BE2C (cell line): ENCODE measurements at regions not wholly inside any gene's neighbourhood (a gene's known extent, or its start where the extent isn't known, plus 50 kb on each side); places are given as distances from the start of the nearest gene placed in this dataset.

ENCODE experiments used
- DNase-seq: peaks from one replicate; pipeline ENCODE4 v3.0.0-alpha.2; 2020
- H3K27me3 ChIP-seq: fragments of 250-450 bp; sonication (Bioruptor Pico); 2 replicates; pipeline ENCODE4 v1.5.1; 2020; ENCODE audit warnings: mild to moderate bottlenecking
- H3K36me3 ChIP-seq: fragments of 250-450 bp; sonication (Bioruptor Pico); 2 replicates; pipeline ENCODE4 v1.5.1; 2020; ENCODE audit warnings: mild to moderate bottlenecking
- H3K4me1 ChIP-seq: fragments of 250-450 bp; sonication (Bioruptor Pico); 2 replicates; pipeline ENCODE4 v1.5.1; 2020
- H3K4me3 ChIP-seq: 2 replicates; pipeline ENCODE4 v1.5.1; 2011; ENCODE audit warnings: low read depth, low read length
- H3K9me3 ChIP-seq: fragments of 250-450 bp; sonication (Bioruptor Pico); 2 replicates; pipeline ENCODE4 v1.5.1; 2020
- TF ChIP-seq, protein P1 (sequence below): IDR thresholded peaks from 2 replicates; pipeline ENCODE4 v1.5.1; 2012; ENCODE audit warnings: mild to moderate bottlenecking, low read depth, low read length

DNA sequence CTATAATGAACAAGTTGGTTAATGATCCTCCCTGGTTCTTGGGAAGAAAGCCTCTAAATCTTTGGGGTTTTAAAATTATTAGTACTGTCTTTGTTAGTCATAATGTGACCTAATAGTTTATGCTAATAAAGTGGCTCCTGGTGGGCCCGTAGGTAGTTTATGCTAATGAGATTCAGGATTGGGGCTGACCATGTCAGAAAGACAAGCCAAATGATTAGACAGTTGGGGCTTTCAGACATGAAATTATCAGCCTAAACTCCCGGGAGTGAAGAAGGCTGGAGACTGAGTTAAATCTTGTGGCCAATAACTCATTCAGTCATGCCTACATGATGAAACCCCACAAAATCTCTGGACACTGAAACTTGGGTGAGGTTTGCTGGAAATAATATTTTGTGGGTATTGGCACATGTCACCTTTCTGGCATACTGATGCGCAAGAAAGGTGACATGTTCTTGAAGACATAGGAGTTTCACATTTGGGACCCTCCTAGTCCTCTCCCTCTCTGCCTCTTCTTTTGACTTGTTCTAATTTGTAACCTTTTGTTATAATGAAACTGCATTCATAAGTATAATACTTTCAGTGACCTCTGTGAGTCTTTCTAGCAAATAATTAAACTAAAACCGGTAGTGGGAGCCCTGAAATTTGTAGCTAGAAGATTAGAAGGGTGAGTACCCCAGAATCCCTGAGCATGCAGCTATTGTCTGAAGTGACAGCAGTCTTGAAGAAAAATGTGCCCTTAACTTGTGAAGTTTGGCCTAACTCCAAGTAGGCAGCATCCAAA lies 196.8 kb upstream of the FSTL5 start:
- Histone ChIP-seq H3K27me3 (no peaks in the 10 kb centered on the region), H3K4me3 (no peak overlapping the region), H3K4me1 (no peaks in the 10 kb centered on the region), H3K36me3 (no peaks in the 10 kb centered on the region), H3K9me3 (no peaks in the 10 kb centered on the region)
- no peak for DNase-seq
- TF ChIP-seq, protein P1, sequence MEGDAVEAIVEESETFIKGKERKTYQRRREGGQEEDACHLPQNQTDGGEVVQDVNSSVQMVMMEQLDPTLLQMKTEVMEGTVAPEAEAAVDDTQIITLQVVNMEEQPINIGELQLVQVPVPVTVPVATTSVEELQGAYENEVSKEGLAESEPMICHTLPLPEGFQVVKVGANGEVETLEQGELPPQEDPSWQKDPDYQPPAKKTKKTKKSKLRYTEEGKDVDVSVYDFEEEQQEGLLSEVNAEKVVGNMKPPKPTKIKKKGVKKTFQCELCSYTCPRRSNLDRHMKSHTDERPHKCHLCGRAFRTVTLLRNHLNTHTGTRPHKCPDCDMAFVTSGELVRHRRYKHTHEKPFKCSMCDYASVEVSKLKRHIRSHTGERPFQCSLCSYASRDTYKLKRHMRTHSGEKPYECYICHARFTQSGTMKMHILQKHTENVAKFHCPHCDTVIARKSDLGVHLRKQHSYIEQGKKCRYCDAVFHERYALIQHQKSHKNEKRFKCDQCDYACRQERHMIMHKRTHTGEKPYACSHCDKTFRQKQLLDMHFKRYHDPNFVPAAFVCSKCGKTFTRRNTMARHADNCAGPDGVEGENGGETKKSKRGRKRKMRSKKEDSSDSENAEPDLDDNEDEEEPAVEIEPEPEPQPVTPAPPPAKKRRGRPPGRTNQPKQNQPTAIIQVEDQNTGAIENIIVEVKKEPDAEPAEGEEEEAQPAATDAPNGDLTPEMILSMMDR = no peak

- DNase-seq = no peak
- H3K36me3 ChIP-seq = no peaks in the 10 kb centered on the region
- TF ChIP-seq, protein P1 = no peak
- H3K4me1 ChIP-seq = no peaks in the 10 kb centered on the region
- no peaks in the 10 kb centered on the region for H3K27me3 ChIP-seq
- H3K9me3 ChIP-seq = no peaks in the 10 kb centered on the region
- H3K4me3 ChIP-seq = no peak overlapping the region
Measured at GRCh38 chr4:162356181-162356580, 192.4 kb upstream of the FSTL5 start.

- H3K4me3 ChIP-seq = no peak overlapping the region
- TF ChIP-seq, protein P1 = no peak
- H3K27me3 ChIP-seq = no peaks in the 10 kb centered on the region
- no peaks in the 10 kb centered on the region for H3K36me3 ChIP-seq
- no peaks in the 10 kb centered on the region for H3K9me3 ChIP-seq
- H3K4me1 ChIP-seq = no peaks in the 10 kb centered on the region
- DNase-seq = no peak
Measured at GRCh38 chr4:162352580-162353107, 188.8 kb upstream of the FSTL5 start.

GRCh38 chr4:162350331-162350730 lies 186.5 kb upstream of the FSTL5 start:
- H3K27me3 ChIP-seq = no peaks in the 10 kb centered on the region
- H3K4me1 ChIP-seq = no peaks in the 10 kb centered on the region
- no peak overlapping the region for H3K4me3 ChIP-seq
- TF ChIP-seq, protein P1 = no peak
- H3K9me3 ChIP-seq = no peaks in the 10 kb centered on the region
- DNase-seq = no peak
- H3K36me3 ChIP-seq = no peaks in the 10 kb centered on the region

GRCh38 chr4:162349395-162349794 lies 185.6 kb upstream of the FSTL5 start:
- TF ChIP-seq, protein P1 = no peak
- Histone ChIP-seq H3K36me3 (no peaks in the 10 kb centered on the region), H3K4me3 (no peak overlapping the region), H3K27me3 (no peaks in the 10 kb centered on the region), H3K9me3 (no peaks in the 10 kb centered on the region), H3K4me1 (no peaks in the 10 kb centered on the region)
- no peak for DNase-seq

DNA sequence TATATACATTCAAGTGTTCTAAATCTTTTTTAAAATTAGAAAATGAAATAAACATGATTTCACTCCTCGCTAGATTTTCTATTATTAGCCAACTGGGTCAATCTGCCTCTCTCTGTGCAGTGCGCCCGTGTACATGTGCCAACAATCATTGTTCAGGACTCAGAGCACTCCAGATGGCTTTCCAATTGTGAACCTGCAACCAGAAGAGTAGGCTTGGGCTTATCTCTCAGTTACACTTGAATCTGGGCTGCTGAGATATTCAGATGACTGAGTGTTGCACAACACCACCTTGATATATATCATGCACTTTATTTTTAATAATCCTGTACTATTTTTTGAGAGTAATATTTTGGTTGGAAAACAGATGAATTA lies 184.0 kb upstream of the FSTL5 start:
- no peaks in the 10 kb centered on the region for H3K27me3 ChIP-seq
- H3K9me3 ChIP-seq = no peaks in the 10 kb centered on the region
- TF ChIP-seq, protein P1 = no peak
- H3K4me1 ChIP-seq = no peaks in the 10 kb centered on the region
- no peak overlapping the region for H3K4me3 ChIP-seq
- H3K36me3 ChIP-seq = no peaks in the 10 kb centered on the region
- no peak for DNase-seq
